Liver (tissue), 8 donors: ENCODE measurements at regions not wholly inside any gene's neighbourhood (a gene's known extent, or its start where the extent isn't known, plus 50 kb on each side); places are given as distances from the start of the nearest gene placed in this dataset.

Source experiments
- DNase-seq: peaks from one replicate; pipeline ENCODE4 v3.0.0-alpha.2; 2017; ENCODE audit warnings: low spot score
- H3K27ac ChIP-seq, 2 donors: one replicate each; pipeline ENCODE4 v1.7.0; 2013; ENCODE audit warnings: inconsistent platforms in 2 of 2, low read length in 2 of 2, control low read depth in 1 of 2, low read depth in 1 of 2, mild to moderate bottlenecking in 1 of 2
- H3K27me3 ChIP-seq, 4 donors: one replicate each; pipeline versions ENCODE4 v1.6.1 to v1.7.0; 2013; ENCODE audit warnings: low read length in 3 of 4, inconsistent platforms in 1 of 4, mild to moderate bottlenecking in 1 of 4, moderate library complexity in 1 of 4; ENCODE audit not compliant: control insufficient read depth in 4 of 4, insufficient read depth in 4 of 4
- H3K36me3 ChIP-seq, 4 donors: one replicate each; pipeline versions ENCODE4 v1.6.1 to v1.7.0; 2013; ENCODE audit warnings: low read length in 3 of 4, mild to moderate bottlenecking in 3 of 4, low read depth in 1 of 4, moderate library complexity in 1 of 4; ENCODE audit not compliant: control insufficient read depth in 4 of 4, insufficient read depth in 3 of 4
- H3K4me1 ChIP-seq, 4 donors: one replicate each; pipeline versions ENCODE4 v1.6.1 to v1.7.0; 2013; ENCODE audit warnings: low read length in 3 of 4, mild to moderate bottlenecking in 3 of 4, moderate library complexity in 1 of 4; ENCODE audit not compliant: control insufficient read depth in 4 of 4, insufficient read depth in 4 of 4
- H3K4me3 ChIP-seq, 3 donors: one replicate each; pipeline versions ENCODE4 v1.6.1 to v1.7.0; 2013; ENCODE audit warnings: low read length in 3 of 3, control low read depth in 1 of 3, low read depth in 1 of 3, mild to moderate bottlenecking in 1 of 3
- H3K9ac ChIP-seq, 2 donors: one replicate each; pipeline ENCODE4 v1.7.0; 2013; ENCODE audit warnings: low read length in 2 of 2, mild to moderate bottlenecking in 2 of 2, moderate library complexity in 2 of 2, control low read depth in 1 of 2, low read depth in 1 of 2
- H3K9me3 ChIP-seq, 4 donors: one replicate each; pipeline versions ENCODE4 v1.6.1 to v1.7.0; 2013; ENCODE audit warnings: low read length in 3 of 4; ENCODE audit not compliant: control insufficient read depth in 4 of 4
- ATF3 ChIP-seq: IDR thresholded peaks from 2 replicates; pipeline ENCODE4 v1.6.1; 2016; ENCODE audit warnings: antibody characterized with exemption
- CTCF ChIP-seq: fragments of 150-350 bp; IDR thresholded peaks from 2 replicates; pipeline ENCODE4 v1.5.1; 2017; ENCODE audit warnings: improper control_type of control experiment, low read depth, low read length; ENCODE audit not compliant: missing input control
- EGR1 ChIP-seq, 2 donors: IDR thresholded peaks; 2 replicates each; pipeline ENCODE4 v1.6.1; 2016 to 2018; ENCODE audit warnings: antibody characterized with exemption in 2 of 2, low read depth in 2 of 2
- FOXA1 ChIP-seq: IDR thresholded peaks from 2 replicates; pipeline ENCODE4 v1.6.1; 2016; ENCODE audit warnings: antibody characterized with exemption
- FOXA2 ChIP-seq: IDR thresholded peaks from 2 replicates; pipeline ENCODE4 v1.6.1; 2016; ENCODE audit warnings: antibody characterized with exemption
- GABPA ChIP-seq, 2 donors: IDR thresholded peaks in 1 of 2; conservative IDR thresholded peaks in 1 of 2; 2 replicates each; pipeline ENCODE4 v1.6.1; 2016; ENCODE audit warnings: antibody characterized with exemption in 2 of 2, mild to moderate bottlenecking in 1 of 2, moderate library complexity in 1 of 2
- HNF4A ChIP-seq, 2 donors: conservative IDR thresholded peaks; 2 replicates each; pipeline ENCODE4 v1.6.1; 2016; ENCODE audit warnings: antibody characterized with exemption in 2 of 2, mild to moderate bottlenecking in 2 of 2
- HNF4G ChIP-seq: IDR thresholded peaks from 2 replicates; pipeline ENCODE4 v1.6.1; 2016; ENCODE audit warnings: antibody characterized with exemption
- JUND ChIP-seq, 2 donors: IDR thresholded peaks; 2 replicates each; pipeline ENCODE4 v1.6.1; 2016; ENCODE audit warnings: antibody characterized with exemption in 2 of 2
- MAX ChIP-seq: IDR thresholded peaks from 2 replicates; pipeline ENCODE4 v1.6.1; 2016; ENCODE audit warnings: antibody characterized with exemption
- NR2F2 ChIP-seq: IDR thresholded peaks from 2 replicates; pipeline ENCODE4 v1.6.1; 2016; ENCODE audit warnings: antibody characterized with exemption
- RAD21 ChIP-seq, 2 donors: IDR thresholded peaks; 2 replicates each; pipeline ENCODE4 v1.6.1; 2016; ENCODE audit warnings: antibody characterized with exemption in 2 of 2, mild to moderate bottlenecking in 2 of 2
- RXRA ChIP-seq, 2 donors: IDR thresholded peaks; 2 replicates each; pipeline ENCODE4 v1.6.1; 2017 to 2018; ENCODE audit warnings: antibody characterized with exemption in 2 of 2, mild to moderate bottlenecking in 1 of 2
- TAF1 ChIP-seq: conservative IDR thresholded peaks from 2 replicates; pipeline ENCODE4 v1.6.1; 2016; ENCODE audit warnings: antibody characterized with exemption, mild to moderate bottlenecking
- YY1 ChIP-seq: IDR thresholded peaks from 2 replicates; pipeline ENCODE4 v1.6.1; 2016; ENCODE audit warnings: antibody characterized with exemption, mild to moderate bottlenecking
- ZBTB33 ChIP-seq: IDR thresholded peaks from 2 replicates; pipeline ENCODE4 v1.6.1; 2016; ENCODE audit warnings: antibody characterized with exemption
- WGBS: extraction: QIAGEN DNeasy Blood & Tissue Kit; methylation state at CpG from one replicate; pipeline ENCODE4 v1.1.7; 2013; 5-methylcytosine and 5-hydroxymethylcytosine counted together
- donor health status: healthy.
- donor health status: healthy.
- donor health status: healthy.
- donor health status: healthy.
- donor health status: healthy.

- H3K4me1 ChIP-seq: peaks cover 7 to 25% (median 17%) of the 10 kb centered on the region in 4 donors
These were observed 204.7 kb upstream of the CIBAR2 start for GRCh38 chr16:85316944-85317343.

GRCh38 chr16:85317704-85318103 is 205.4 kb upstream of the CIBAR2 start:
- WGBS: 79% methylated on average over 12 of the region's 12 CpGs
- Histone ChIP-seq H3K27ac (no peak overlapping the region), H3K36me3 (no peaks in the 10 kb centered on the region), H3K4me1 (peaks cover 7 to 29% (median 20%) of the 10 kb centered on the region in 4 donors), H3K27me3 (no peaks in the 10 kb centered on the region), H3K4me3 (no peak overlapping the region), H3K9me3 (no peaks in the 10 kb centered on the region), H3K9ac (no peak overlapping the region)
- no peak for DNase-seq
- TF ChIP-seq HNF4A (conservative IDR thresholded peaks at IDR 0.05): no peak
- TF ChIP-seq ATF3: no peak
- no peak for TF ChIP-seq FOXA1
- no peak for TF ChIP-seq FOXA2
- TF ChIP-seq HNF4G: no peak
- no peak for TF ChIP-seq RAD21 (IDR thresholded peaks at IDR 0.05)
- no peak for TF ChIP-seq MAX
- TF ChIP-seq NR2F2: no peak
- TF ChIP-seq GABPA (IDR thresholded peaks at IDR 0.05 in 1 of 2, conservative IDR thresholded peaks at IDR 0.05 in 1 of 2): no peak
- no peak for TF ChIP-seq YY1
- TF ChIP-seq TAF1: no peak
- TF ChIP-seq JUND (IDR thresholded peaks at IDR 0.05): no peak

More at GRCh38 chr16:85316944-85317343, 204.7 kb upstream of the CIBAR2 start:
- Histone ChIP-seq H3K27ac (no peak overlapping the region), H3K9me3 (no peaks in the 10 kb centered on the region), H3K36me3 (no peaks in the 10 kb centered on the region), H3K4me3 (no peak overlapping the region), H3K27me3 (no peaks in the 10 kb centered on the region), H3K9ac (no peak overlapping the region)
- TF ChIP-seq HNF4A (conservative IDR thresholded peaks at IDR 0.05) (no peak), EGR1 (IDR thresholded peaks at IDR 0.05; ENCODE audit: low read depth in 2 of 2) (no peak), NR2F2 (no peak), RXRA (IDR thresholded peaks at IDR 0.05) (no peak), MAX (no peak), HNF4G (no peak), FOXA1 (no peak), FOXA2 (no peak)
- WGBS: 73% methylated on average over 9 of the region's 9 CpGs
- no peak for DNase-seq

- WGBS: 97% methylated on average over 24 of the region's 24 CpGs
- no peak for DNase-seq
These were observed 207.1 kb upstream of the CIBAR2 start for GRCh38 chr16:85319208-85319983.

More at GRCh38 chr16:85319208-85319983, 207.1 kb upstream of the CIBAR2 start:
- Histone ChIP-seq H3K27ac (no peak overlapping the region), H3K4me3 (no peak overlapping the region), H3K36me3 (no peaks in the 10 kb centered on the region), H3K4me1 (peaks cover 7 to 35% (median 21%) of the 10 kb centered on the region in 4 donors), H3K9ac (no peak overlapping the region), H3K27me3 (no peaks in the 10 kb centered on the region), H3K9me3 (no peaks in the 10 kb centered on the region)
- TF ChIP-seq ZBTB33: no peak
- TF ChIP-seq CTCF: no peak
